Caco-2 (cell line): ENCODE measurements at regions not wholly inside any gene's neighbourhood (a gene's known extent, or its start where the extent isn't known, plus 50 kb on each side); places are given as distances from the start of the nearest gene placed in this dataset.

Experiments
- BruUV-seq: library from RNA; stranded (reverse); fragments of 400-500 nt; replicated peaks from 2 replicates; lab custom pipeline; 2021; lab: Mats Ljungman, UMichigan
- CTCF ChIA-PET: fragments of 300-600 bp; sonication (Branson Sonifier 250); formaldehyde crosslinking; loops from one replicate; lab custom pipeline; 2022; ENCODE audit warnings: antibody characterized with exemption; lab: Charles Lee
- POLR2A ChIA-PET: fragments of 300-600 bp; sonication (Branson Sonifier 250); formaldehyde crosslinking; loops from one replicate; lab custom pipeline; 2022; ENCODE audit warnings: antibody characterized with exemption; lab: Charles Lee
- DNase-seq, 2 experiments: peaks; one replicate each; pipeline versions ENCODE4 v3.0.0 to v3.0.0-alpha.2; 2020 to 2022
- H3K27me3 ChIP-seq: replicated peaks from 2 replicates; pipeline ENCODE4 v1.6.0; 2011; ENCODE audit warnings: low read length; ENCODE audit not compliant: control insufficient read depth, insufficient read depth
- H3K36me3 ChIP-seq: 2 replicates; pipeline ENCODE4 v1.5.1; 2011; ENCODE audit warnings: low read length; ENCODE audit not compliant: control insufficient read depth, insufficient read depth
- H3K4me1 ChIP-seq: fragments of 250-450 bp; sonication (Bioruptor Pico); 2 replicates; pipeline ENCODE4 v1.5.1; 2020; ENCODE audit warnings: mild to moderate bottlenecking
- H3K4me3 ChIP-seq: 2 replicates; pipeline ENCODE4 v1.5.1; 2011; ENCODE audit warnings: low read depth, mild to moderate bottlenecking, control low read depth, low read length
- H3K9me3 ChIP-seq: fragments of 250-450 bp; sonication (Bioruptor Pico); 2 replicates; pipeline ENCODE4 v1.5.1; 2020; ENCODE audit warnings: mild to moderate bottlenecking, moderate library complexity
- H3K27ac Mint-ChIP-seq: one replicate; pipeline ENCODE4 v1.8.0; 2022; ENCODE audit warnings: mixed read lengths; ENCODE audit not compliant: unreplicated experiment
- H3K27me3 Mint-ChIP-seq: one replicate; pipeline ENCODE4 v1.8.0; 2022; ENCODE audit warnings: mixed read lengths; ENCODE audit not compliant: insufficient read depth, unreplicated experiment
- H3K36me3 Mint-ChIP-seq: one replicate; pipeline ENCODE4 v1.8.0; 2022; ENCODE audit warnings: mild to moderate bottlenecking, mixed read lengths; ENCODE audit not compliant: insufficient read depth, unreplicated experiment
- H3K4me1 Mint-ChIP-seq: one replicate; pipeline ENCODE4 v1.8.0; 2022; ENCODE audit warnings: low read depth, mixed read lengths; ENCODE audit not compliant: unreplicated experiment
- H3K4me3 Mint-ChIP-seq: one replicate; pipeline ENCODE4 v1.8.0; 2022; ENCODE audit warnings: mild to moderate bottlenecking, moderate library complexity, mixed read lengths; ENCODE audit not compliant: unreplicated experiment
- H3K9me3 Mint-ChIP-seq: one replicate; pipeline ENCODE4 v1.8.0; 2022; ENCODE audit warnings: mixed read lengths; ENCODE audit not compliant: unreplicated experiment
- CTCF ChIP-seq, 2 experiments: fragments of 200-600 bp in 1 of 2; IDR thresholded peaks; 1 replicate in 1 of 2; 2 replicates in 1 of 2; pipeline versions ENCODE4 v1.5.1 to v1.8.0; 2011 to 2022; ENCODE audit warnings: antibody characterized with exemption in 1 of 2, control low read depth in 1 of 2, inconsistent platforms in 1 of 2, low read depth in 1 of 2, low read length in 1 of 2, mild to moderate bottlenecking in 1 of 2, moderate library complexity in 1 of 2; ENCODE audit not compliant: insufficient read depth in 1 of 2, severe bottlenecking in 1 of 2, unreplicated experiment in 1 of 2
- intact Hi-C: fragments of 100-400 bp; cut with micrococcal nuclease; formaldehyde crosslinking; loops from one replicate; pipeline ENCODE4 v1.10.0; 2022; ENCODE audit not compliant: unreplicated experiment

GRCh38 chr4:64705989-64706388, 296.7 kb upstream of the TECRL start:
- POLR2A ChIA-PET, result no interaction called here
- no TSS peak for BruUV-seq
- TF ChIP-seq CTCF (IDR thresholded peaks at IDR 0.05; ENCODE audit: insufficient read depth in 1 of 2, low read depth in 1 of 2, low read length in 1 of 2, severe bottlenecking in 1 of 2, unreplicated experiment in 1 of 2), result no peak
- Mint-ChIP-seq H3K27me3 (no peaks in the 10 kb centered on the region), H3K4me3 (no peak overlapping the region), H3K36me3 (no peaks in the 10 kb centered on the region), H3K4me1 (no peaks in the 10 kb centered on the region), H3K27ac (no peak overlapping the region), H3K9me3 (no peaks in the 10 kb centered on the region)
- no peaks in the 10 kb centered on the region for H3K27me3 ChIP-seq
- CTCF ChIA-PET, result no interaction called here
- no peak for DNase-seq
- intact Hi-C loops, result no loop called here
- no peaks in the 10 kb centered on the region for H3K9me3 ChIP-seq
- H3K4me1 ChIP-seq, result no peaks in the 10 kb centered on the region
- H3K4me3 ChIP-seq, result no peak overlapping the region
- H3K36me3 ChIP-seq, result no peaks in the 10 kb centered on the region

- CTCF ChIA-PET, result no interaction called here
- Mint-ChIP-seq H3K27me3 (no peaks in the 10 kb centered on the region), H3K36me3 (no peaks in the 10 kb centered on the region), H3K9me3 (no peaks in the 10 kb centered on the region), H3K4me1 (no peaks in the 10 kb centered on the region), H3K4me3 (no peak overlapping the region), H3K27ac (no peak overlapping the region)
- Histone ChIP-seq H3K36me3 (no peaks in the 10 kb centered on the region), H3K4me3 (no peak overlapping the region), H3K9me3 (no peaks in the 10 kb centered on the region), H3K27me3 (no peaks in the 10 kb centered on the region), H3K4me1 (no peaks in the 10 kb centered on the region)
- BruUV-seq, result no TSS peak
- intact Hi-C loops, result no loop called here
- no peak for DNase-seq
- POLR2A ChIA-PET, result no interaction called here
- no peak for TF ChIP-seq CTCF (IDR thresholded peaks at IDR 0.05; ENCODE audit: insufficient read depth in 1 of 2, low read depth in 1 of 2, low read length in 1 of 2, severe bottlenecking in 1 of 2, unreplicated experiment in 1 of 2)
These were observed 288.9 kb upstream of the TECRL start for GRCh38 chr4:64698171-64698570.

GRCh38 chr4:64682946-64683345, 273.7 kb upstream of the TECRL start:
- intact Hi-C loops, result no loop called here
- Histone ChIP-seq H3K9me3 (no peaks in the 10 kb centered on the region), H3K36me3 (no peaks in the 10 kb centered on the region), H3K27me3 (no peaks in the 10 kb centered on the region), H3K4me1 (no peaks in the 10 kb centered on the region), H3K4me3 (no peak overlapping the region)
- H3K27ac Mint-ChIP-seq, result no peak overlapping the region
- H3K4me1 Mint-ChIP-seq, result no peaks in the 10 kb centered on the region
- H3K4me3 Mint-ChIP-seq, result no peak overlapping the region
- POLR2A ChIA-PET, result no interaction called here
- H3K9me3 Mint-ChIP-seq, result no peaks in the 10 kb centered on the region
- H3K36me3 Mint-ChIP-seq, result no peaks in the 10 kb centered on the region
- CTCF ChIA-PET, result no interaction called here
- no peak for DNase-seq
- no peak for TF ChIP-seq CTCF (IDR thresholded peaks at IDR 0.05; ENCODE audit: insufficient read depth in 1 of 2, low read depth in 1 of 2, low read length in 1 of 2, severe bottlenecking in 1 of 2, unreplicated experiment in 1 of 2)
- H3K27me3 Mint-ChIP-seq, result no peaks in the 10 kb centered on the region
- BruUV-seq, result no TSS peak
